Prostate gland (tissue), 2 donors: ENCODE measurements at regions not wholly inside any gene's neighbourhood (a gene's known extent, or its start where the extent isn't known, plus 50 kb on each side); places are given as distances from the start of the nearest gene placed in this dataset.
"Not testable (repeated sequence)": the region's sequence is repeated elsewhere in the genome, so short reads cannot be mapped to it uniquely, and the experiment has no call there.

ENCODE experiments used
- POLR2AphosphoS5 ChIP-seq: sonication (generic); formaldehyde crosslinking; IDR thresholded peaks from one replicate; pipeline ENCODE4 v1.6.1; 2017; ENCODE audit warnings: antibody characterized with exemption
- TF ChIP-seq, protein P1 (sequence below), 4 experiments: fragments of 200-600 bp in 2 of 4; fragments of 450-650 bp in 2 of 4; sonication (generic) in 2 of 4; IDR thresholded peaks; 1 replicate in 3 of 4; 2 replicates in 1 of 4; pipeline ENCODE4 v1.5.1; 2016 to 2019; ENCODE audit warnings: antibody characterized with exemption in 4 of 4, mild to moderate bottlenecking in 2 of 4, moderate library complexity in 2 of 4

- not testable (repeated sequence) for TF ChIP-seq POLR2AphosphoS5
- TF ChIP-seq, protein P1, sequence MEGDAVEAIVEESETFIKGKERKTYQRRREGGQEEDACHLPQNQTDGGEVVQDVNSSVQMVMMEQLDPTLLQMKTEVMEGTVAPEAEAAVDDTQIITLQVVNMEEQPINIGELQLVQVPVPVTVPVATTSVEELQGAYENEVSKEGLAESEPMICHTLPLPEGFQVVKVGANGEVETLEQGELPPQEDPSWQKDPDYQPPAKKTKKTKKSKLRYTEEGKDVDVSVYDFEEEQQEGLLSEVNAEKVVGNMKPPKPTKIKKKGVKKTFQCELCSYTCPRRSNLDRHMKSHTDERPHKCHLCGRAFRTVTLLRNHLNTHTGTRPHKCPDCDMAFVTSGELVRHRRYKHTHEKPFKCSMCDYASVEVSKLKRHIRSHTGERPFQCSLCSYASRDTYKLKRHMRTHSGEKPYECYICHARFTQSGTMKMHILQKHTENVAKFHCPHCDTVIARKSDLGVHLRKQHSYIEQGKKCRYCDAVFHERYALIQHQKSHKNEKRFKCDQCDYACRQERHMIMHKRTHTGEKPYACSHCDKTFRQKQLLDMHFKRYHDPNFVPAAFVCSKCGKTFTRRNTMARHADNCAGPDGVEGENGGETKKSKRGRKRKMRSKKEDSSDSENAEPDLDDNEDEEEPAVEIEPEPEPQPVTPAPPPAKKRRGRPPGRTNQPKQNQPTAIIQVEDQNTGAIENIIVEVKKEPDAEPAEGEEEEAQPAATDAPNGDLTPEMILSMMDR (IDR thresholded peaks at IDR 0.05), result not testable (repeated sequence)
These were observed 2756.0 kb downstream of the RPIA start for GRCh38 chr2:91447508-91447907.
